GM23338 (cell line): ENCODE measurements at regions not wholly inside any gene's neighbourhood (a gene's known extent, or its start where the extent isn't known, plus 50 kb on each side); places are given as distances from the start of the nearest gene placed in this dataset.

Source experiments
- CTCF ChIP-seq, 2 experiments: fragments of 200-600 bp in 1 of 2; sonication (generic) in 1 of 2; conservative IDR thresholded peaks; 2 replicates each; pipeline versions ENCODE4 v1.5.1 to v1.6.1; 2016 to 2017; ENCODE audit warnings: antibody characterized with exemption in 2 of 2, low read depth in 2 of 2, mild to moderate bottlenecking in 2 of 2, moderate library complexity in 1 of 2
- POLR2AphosphoS5 ChIP-seq: IDR thresholded peaks from 2 replicates; pipeline ENCODE4 v1.6.1; 2016; ENCODE audit warnings: antibody characterized with exemption, low read depth

- TF ChIP-seq CTCF (conservative IDR thresholded peaks at IDR 0.05; ENCODE audit: low read depth in 2 of 2) = no peak
- no peak for TF ChIP-seq POLR2AphosphoS5
These were observed 75.0 kb upstream of the SLC1A1 start for GRCh38 chr9:4415281-4415680.
